C4-2B (cell line): ENCODE measurements at regions not wholly inside any gene's neighbourhood (a gene's known extent, or its start where the extent isn't known, plus 50 kb on each side); places are given as distances from the start of the nearest gene placed in this dataset.
"Not testable (repeated sequence)": the region's sequence is repeated elsewhere in the genome, so short reads cannot be mapped to it uniquely, and the experiment has no call there.

ENCODE experiments used
- H3K27ac ChIP-seq: fragments of 450-650 bp; 2 replicates; pipeline ENCODE4 v1.5.1; 2017
- CTCF ChIP-seq: fragments of 450-650 bp; conservative IDR thresholded peaks from 2 replicates; pipeline ENCODE4 v1.5.1; 2017; ENCODE audit warnings: mild to moderate bottlenecking
- ZFX ChIP-seq: fragments of 450-650 bp; IDR thresholded peaks from 2 replicates; pipeline ENCODE4 v1.6.1; 2017

GRCh38 chr4:60989141-60989540 is 211.0 kb upstream of the ADGRL3 start:
- no peak for TF ChIP-seq CTCF
- no peak for TF ChIP-seq ZFX
- H3K27ac ChIP-seq = no peak overlapping the region

GRCh38 chr4:60992037-60992436 is 208.1 kb upstream of the ADGRL3 start:
- no peak overlapping the region for H3K27ac ChIP-seq
- TF ChIP-seq CTCF (no peak), ZFX (no peak)

GRCh38 chr4:61003301-61003700 is 196.8 kb upstream of the ADGRL3 start:
- TF ChIP-seq CTCF (no peak), ZFX (no peak)

GRCh38 chr4:61004651-61005170 is 195.4 kb upstream of the ADGRL3 start:
- no peak overlapping the region for H3K27ac ChIP-seq
- TF ChIP-seq CTCF = no peak
- TF ChIP-seq ZFX = no peak

More at GRCh38 chr4:61003301-61003700, 196.8 kb upstream of the ADGRL3 start:
- H3K27ac ChIP-seq = no peak overlapping the region

GRCh38 chr4:61011051-61011450 is 189.1 kb upstream of the ADGRL3 start:
- H3K27ac ChIP-seq = no peak overlapping the region
- TF ChIP-seq ZFX (no peak), CTCF (no peak)

GRCh38 chr4:61011936-61012335 is 188.2 kb upstream of the ADGRL3 start:
- H3K27ac ChIP-seq = not testable (repeated sequence)

- no peak overlapping the region for H3K27ac ChIP-seq
- no peak for TF ChIP-seq ZFX
- TF ChIP-seq CTCF = no peak
Observed at GRCh38 chr4:61024610-61025009, 175.5 kb upstream of the ADGRL3 start.

GRCh38 chr4:61027939-61028338 is 172.2 kb upstream of the ADGRL3 start:
- no peak overlapping the region for H3K27ac ChIP-seq
- TF ChIP-seq CTCF = no peak
- TF ChIP-seq ZFX = no peak
